Tibial nerve (tissue), 4 donors: ENCODE measurements at regions not wholly inside any gene's neighbourhood (a gene's known extent, or its start where the extent isn't known, plus 50 kb on each side); places are given as distances from the start of the nearest gene placed in this dataset.

Experiments
- EP300 ChIP-seq, 2 donors: sonication (generic); formaldehyde crosslinking; IDR thresholded peaks; one replicate each; pipeline ENCODE4 v1.6.1; 2017; ENCODE audit warnings: antibody characterized with exemption in 2 of 2, mild to moderate bottlenecking in 1 of 2
- POLR2A ChIP-seq, 2 donors: fragments of 450-650 bp; IDR thresholded peaks; one replicate each; pipeline ENCODE4 v1.6.1; 2017; ENCODE audit warnings: antibody characterized with exemption in 2 of 2, mild to moderate bottlenecking in 2 of 2, moderate library complexity in 2 of 2
- TF ChIP-seq, protein P1 (sequence below), 5 experiments: fragments of 200-600 bp in 3 of 5; fragments of 450-650 bp in 2 of 5; sonication (generic) in 3 of 5; IDR thresholded peaks; one replicate each; pipeline ENCODE4 v1.5.1; 2016 to 2019; ENCODE audit warnings: antibody characterized with exemption in 5 of 5, mild to moderate bottlenecking in 3 of 5, moderate library complexity in 2 of 5

- TF ChIP-seq, protein P1, sequence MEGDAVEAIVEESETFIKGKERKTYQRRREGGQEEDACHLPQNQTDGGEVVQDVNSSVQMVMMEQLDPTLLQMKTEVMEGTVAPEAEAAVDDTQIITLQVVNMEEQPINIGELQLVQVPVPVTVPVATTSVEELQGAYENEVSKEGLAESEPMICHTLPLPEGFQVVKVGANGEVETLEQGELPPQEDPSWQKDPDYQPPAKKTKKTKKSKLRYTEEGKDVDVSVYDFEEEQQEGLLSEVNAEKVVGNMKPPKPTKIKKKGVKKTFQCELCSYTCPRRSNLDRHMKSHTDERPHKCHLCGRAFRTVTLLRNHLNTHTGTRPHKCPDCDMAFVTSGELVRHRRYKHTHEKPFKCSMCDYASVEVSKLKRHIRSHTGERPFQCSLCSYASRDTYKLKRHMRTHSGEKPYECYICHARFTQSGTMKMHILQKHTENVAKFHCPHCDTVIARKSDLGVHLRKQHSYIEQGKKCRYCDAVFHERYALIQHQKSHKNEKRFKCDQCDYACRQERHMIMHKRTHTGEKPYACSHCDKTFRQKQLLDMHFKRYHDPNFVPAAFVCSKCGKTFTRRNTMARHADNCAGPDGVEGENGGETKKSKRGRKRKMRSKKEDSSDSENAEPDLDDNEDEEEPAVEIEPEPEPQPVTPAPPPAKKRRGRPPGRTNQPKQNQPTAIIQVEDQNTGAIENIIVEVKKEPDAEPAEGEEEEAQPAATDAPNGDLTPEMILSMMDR (IDR thresholded peaks at IDR 0.05), result no peak
- TF ChIP-seq POLR2A (IDR thresholded peaks at IDR 0.05) (no peak), EP300 (IDR thresholded peaks at IDR 0.05) (no peak)
Measured at GRCh38 chr3:43956945-43957344, 266.2 kb downstream of the ABHD5 start.
